ENCODE measurements at regions not wholly inside any gene's neighbourhood (a gene's known extent, or its start where the extent isn't known, plus 50 kb on each side); places are given as distances from the start of the nearest gene placed in this dataset.
"Not testable (repeated sequence)": the region's sequence is repeated elsewhere in the genome, so short reads cannot be mapped to it uniquely, and the experiment has no call there.

GRCh38 chr6:63487103-63487813 is 85.0 kb upstream of the LOC128125822 start:
- no peak for DNase-seq

DNA sequence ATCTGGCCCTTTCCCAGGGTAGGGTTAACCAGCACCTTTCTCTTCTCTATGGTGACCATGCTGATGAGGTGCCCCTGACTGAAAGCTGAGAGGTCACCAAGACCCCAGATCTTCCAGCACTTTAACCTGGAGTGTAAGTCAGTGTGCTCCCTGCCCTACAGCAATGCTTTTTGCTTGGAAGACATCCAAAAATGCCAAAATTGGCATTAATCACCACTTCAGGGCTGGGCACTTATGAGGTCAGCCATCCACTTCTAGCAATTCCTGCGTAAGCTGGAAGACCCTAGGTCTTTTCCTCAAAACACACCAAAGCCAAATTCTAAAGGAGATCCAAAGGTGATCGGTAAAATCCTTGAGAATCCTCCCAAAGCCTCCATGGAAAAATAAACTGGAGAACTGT is 81.2 kb upstream of the LOC128125822 start:
- no peak for DNase-seq

DNA sequence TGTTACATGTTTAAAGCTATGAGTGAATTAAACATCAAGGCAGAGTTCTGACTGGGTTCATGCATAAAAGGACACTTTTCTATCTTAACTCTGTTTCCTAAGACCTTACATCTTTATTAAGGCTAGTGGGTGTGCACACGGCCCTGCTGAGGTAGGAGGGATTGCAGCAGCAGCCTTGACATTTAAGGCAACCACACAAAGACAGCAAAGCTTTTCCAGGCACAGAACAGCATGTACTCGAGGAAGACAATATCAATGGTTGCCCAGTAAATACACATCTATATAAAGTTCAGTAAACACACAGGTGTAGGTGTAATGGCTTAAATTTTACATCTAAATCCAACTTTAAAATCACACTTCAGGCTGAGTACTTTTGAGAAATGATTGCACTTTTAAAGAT is 79.8 kb upstream of the LOC128125822 start:
- no peak for DNase-seq

DNA sequence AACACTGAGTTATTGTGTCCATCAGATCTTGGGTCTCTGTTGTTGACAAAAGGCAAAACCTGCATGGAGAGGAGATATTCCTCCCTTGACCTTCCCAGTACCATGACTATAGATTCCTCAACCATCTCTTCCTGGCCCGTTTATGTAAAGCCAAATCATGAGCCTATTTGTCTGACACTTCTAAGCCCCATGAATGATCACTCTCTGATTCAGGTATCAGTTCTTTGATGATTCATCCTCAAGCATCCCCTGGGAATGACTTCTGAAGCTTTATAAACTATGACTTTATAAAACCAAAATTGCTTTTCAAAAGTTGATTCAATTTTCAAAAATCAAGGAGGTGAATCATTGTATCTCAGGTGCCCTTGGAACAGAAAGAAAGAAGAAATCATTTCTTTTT is 78.7 kb upstream of the LOC128125822 start:
- DNase-seq = no peak

DNA sequence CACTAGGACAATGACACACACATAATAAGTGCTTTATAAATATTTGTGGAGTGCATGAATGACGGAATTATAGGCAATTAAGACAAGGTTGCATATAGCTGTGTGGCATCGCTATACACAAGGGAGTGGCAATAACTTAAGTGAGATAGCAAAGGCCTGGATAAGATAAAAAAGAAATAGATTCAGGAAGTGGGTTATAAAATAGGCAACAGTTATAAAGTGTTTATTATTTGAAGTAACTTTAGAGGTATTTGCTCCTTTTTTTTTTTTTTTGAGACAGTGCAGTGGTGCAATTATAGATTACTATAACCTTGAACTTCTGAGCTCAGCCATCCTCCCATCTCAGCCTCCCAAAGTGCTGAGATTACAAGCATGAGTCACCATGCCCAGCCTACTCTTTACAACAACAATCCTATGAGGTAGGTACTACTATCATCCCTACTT is 75.9 kb upstream of the LOC128125822 start:
- DNase-seq = no peak

DNA sequence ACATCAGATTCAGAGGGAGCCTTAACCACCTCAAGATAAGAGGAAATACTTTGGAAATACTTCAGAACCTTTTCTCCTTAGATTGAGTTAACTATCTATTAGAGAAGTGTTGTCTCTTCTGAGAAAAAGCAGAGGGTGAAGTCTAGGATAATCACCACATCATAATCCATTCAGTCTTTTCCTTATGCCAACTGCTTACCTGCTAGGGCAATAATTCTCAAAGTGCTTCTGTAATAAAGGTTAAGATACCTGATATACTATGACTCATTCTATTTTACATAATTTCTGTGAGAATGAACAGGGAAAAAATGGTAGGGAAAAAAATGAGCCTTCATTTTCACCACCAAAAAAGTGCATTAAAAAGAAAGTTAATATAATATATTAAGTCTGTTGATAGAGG is 70.1 kb upstream of the LOC128125822 start:
- no peak for DNase-seq

DNA sequence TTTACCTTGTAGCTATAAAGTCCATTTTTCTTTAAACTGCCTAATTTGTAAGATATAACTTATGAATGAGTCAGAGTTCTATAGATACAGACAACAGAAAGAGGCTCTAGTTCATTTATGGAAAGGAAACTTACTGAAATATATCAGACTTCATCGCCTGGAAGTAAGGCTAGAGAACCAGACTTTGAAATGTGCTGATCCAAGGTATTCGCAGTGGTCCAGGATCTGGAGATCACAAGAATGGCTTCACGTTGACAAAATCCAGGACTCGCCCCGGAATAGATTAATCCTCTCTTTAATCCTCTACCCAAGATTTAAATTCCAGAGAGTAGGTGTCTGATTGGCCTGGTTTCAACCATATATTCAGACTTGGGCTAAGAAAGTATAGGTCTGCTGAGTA is 69.1 kb upstream of the LOC128125822 start:
- DNase-seq = no peak

DNA sequence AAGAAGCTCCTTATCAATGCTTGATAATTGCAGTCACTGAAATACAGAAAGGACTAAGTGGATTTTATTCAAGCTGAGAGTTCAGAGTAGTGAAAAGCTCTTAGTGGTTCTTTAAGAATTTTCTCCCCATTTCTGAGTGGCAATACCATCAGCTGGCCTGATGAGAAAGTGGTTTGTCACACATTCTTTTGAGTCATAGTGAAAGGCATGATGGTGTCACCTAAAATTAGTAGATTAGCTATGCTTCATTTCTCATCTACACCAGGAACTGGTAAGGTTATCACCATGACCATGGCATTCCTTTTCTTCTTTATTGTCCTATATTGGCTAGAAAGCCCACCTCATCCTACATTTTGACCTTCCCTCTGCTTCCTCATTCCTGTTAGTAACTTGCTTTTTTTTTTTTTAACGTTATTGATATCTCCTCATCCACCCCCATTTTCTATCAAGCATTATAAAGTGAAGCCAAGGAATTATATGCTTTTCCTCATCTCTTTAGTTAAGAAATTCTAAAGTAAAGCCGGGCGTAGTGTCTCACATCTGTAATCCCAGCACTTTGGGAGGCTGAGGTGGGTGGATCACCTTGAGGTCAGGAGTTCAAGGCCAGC is 67.4 kb upstream of the LOC128125822 start:
- DNase-seq = no peak

DNA sequence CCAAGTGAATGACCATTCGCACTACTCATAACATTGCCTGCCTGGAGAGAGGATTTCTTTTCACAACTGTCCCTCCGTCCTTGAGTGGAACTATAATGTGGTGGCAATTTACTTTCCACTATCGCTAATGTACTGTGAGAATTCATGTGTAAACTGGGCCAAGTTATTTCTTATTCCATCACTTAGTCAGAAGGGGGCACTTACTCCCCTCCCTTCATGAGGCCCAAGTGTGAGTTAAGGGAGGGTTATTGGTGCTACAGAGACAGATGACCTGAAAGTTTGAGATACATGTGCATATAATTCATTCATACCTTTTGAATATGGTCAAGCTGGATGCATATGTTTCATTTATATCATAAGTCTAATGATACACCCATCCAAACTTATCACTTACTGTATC is 65.2 kb upstream of the LOC128125822 start:
- DNase-seq = no peak

GRCh38 chr6:63509652-63510352 is 62.5 kb upstream of the LOC128125822 start:
- no peak for DNase-seq

GRCh38 chr6:63510353-63510686 is 62.0 kb upstream of the LOC128125822 start:
- no peak for DNase-seq

DNA sequence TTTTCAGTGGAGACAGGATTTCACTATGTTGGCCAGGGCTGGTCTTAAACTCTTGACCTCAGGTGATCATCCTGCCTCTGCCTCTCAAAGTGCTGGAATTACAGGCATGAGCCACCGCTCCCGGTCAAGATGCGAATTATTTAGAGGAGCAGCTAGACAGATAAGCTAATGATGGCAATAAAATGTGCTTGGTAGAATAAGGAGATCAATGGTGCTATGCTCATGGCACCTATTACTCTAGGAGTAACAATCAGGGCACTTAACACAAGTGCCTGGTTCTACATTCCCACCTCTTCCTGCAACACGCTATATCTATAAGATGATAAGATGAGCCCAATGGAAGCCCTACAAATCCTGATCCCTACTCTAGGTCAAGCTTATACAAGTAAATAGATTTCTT is 61.4 kb upstream of the LOC128125822 start:
- DNase-seq = no peak

DNA sequence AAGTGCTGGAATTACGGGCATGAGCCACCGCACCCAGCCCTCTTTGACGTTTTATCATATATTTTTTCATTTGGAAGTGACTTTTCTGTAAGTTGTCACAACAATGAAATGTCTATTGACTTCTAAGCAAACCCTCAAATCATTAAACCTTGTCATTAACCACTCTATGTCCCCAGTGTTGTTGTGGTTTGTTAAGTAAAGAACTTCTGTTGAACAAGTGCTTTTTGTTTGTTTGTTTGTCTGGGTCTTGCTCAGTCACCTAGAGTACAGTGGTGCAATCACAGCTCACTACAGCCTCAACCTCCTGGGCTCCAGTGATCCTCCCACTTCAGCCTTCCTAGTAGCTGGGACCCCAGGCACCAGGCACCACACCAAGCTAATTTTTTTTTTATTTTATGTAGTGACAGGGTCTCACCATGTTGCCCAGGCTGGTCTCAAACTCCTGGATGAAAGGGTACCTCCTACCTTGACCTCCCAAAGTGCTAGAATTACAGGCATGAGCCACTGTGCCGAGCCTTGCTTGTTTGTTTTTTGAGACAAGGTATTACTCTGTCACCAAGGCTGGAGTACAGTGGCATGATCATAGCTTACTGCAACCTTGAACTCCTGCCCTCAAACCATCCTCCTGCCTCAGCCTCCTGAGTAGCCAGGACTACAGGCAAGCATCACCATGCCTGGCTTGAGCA is 57.6 kb upstream of the LOC128125822 start:
- DNase-seq = no peak

DNA sequence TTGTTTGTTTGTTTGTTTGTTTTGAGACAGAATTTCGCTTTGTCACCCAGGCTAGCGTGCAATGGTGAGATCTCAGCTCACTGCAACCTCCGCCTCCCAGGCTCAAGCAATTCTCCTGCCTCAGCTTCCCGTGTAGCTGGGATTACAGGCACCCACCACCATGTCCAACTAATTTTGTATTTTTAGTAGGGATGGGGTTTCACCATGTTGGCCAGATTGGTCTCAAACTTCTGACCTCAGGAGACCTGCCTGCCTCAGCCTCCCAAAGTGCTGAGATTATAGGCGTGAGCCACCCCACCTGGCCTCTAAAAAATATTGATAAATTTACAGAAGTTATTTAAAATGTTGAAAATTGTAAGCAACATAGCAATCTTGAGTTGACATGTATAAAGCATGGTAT is 57.1 kb upstream of the LOC128125822 start:
- DNase-seq = not testable (repeated sequence)

- DNase-seq = no peak
Measured at GRCh38 chr6:63516186-63516944, 55.9 kb upstream of the LOC128125822 start.

- DNase-seq = no peak
Measured at GRCh38 chr6:63517221-63517620, 55.1 kb upstream of the LOC128125822 start.

DNA sequence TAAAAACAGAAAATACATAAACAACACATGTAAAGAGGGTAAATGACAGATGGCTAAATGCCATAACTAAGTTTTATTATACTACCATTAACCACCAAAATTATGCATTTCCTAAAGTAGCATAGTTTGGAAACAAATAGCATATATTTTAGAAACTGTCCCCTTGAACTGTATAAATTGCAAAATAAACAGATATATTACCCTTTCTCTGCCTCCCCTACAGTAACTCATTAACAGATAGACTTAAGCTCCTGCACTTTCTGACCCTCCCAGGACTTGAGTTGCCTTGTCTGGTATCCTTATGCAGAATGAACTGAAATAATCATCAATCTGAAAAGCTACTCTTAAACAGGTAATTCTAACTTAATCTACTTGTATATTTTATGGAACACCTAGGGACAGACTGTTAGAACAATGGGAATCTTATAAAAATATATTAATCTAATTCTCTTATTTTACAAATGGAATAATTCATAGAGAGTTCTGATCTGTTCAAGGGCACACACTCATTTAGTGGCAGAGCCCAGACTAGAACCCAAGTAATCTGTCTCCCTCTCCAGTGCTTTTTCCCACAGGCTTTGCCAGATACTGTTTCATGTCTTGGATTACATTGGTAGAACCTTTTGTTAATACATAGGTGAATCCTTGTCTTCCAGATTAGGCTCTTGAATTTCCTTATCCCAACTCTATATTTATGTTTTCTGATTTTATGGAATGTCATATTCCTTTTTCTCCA is 50.6 kb upstream of the LOC128125822 start:
- DNase-seq = no peak

All from OCI-M1 (cell line).